ENCODE measurements at regions not wholly inside any gene's neighbourhood (a gene's known extent, or its start where the extent isn't known, plus 50 kb on each side); places are given as distances from the start of the nearest gene placed in this dataset.

- no peak for TF ChIP-seq ZNF140 (CRISPR knock-in tag; IDR thresholded peaks at IDR 0.05)
- no peak for TF ChIP-seq VEZF1 (CRISPR knock-in tag; IDR thresholded peaks at IDR 0.05)
- TF ChIP-seq CCAR2 (IDR thresholded peaks at IDR 0.05; ENCODE audit: low read depth, low read length) = no peak
- TF ChIP-seq MCM7 (IDR thresholded peaks at IDR 0.05) = no peak
- TF ChIP-seq, protein P1, sequence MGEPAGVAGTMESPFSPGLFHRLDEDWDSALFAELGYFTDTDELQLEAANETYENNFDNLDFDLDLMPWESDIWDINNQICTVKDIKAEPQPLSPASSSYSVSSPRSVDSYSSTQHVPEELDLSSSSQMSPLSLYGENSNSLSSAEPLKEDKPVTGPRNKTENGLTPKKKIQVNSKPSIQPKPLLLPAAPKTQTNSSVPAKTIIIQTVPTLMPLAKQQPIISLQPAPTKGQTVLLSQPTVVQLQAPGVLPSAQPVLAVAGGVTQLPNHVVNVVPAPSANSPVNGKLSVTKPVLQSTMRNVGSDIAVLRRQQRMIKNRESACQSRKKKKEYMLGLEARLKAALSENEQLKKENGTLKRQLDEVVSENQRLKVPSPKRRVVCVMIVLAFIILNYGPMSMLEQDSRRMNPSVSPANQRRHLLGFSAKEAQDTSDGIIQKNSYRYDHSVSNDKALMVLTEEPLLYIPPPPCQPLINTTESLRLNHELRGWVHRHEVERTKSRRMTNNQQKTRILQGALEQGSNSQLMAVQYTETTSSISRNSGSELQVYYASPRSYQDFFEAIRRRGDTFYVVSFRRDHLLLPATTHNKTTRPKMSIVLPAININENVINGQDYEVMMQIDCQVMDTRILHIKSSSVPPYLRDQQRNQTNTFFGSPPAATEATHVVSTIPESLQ (CRISPR knock-in tag; IDR thresholded peaks at IDR 0.05) = no peak
- TF ChIP-seq, protein P2, sequence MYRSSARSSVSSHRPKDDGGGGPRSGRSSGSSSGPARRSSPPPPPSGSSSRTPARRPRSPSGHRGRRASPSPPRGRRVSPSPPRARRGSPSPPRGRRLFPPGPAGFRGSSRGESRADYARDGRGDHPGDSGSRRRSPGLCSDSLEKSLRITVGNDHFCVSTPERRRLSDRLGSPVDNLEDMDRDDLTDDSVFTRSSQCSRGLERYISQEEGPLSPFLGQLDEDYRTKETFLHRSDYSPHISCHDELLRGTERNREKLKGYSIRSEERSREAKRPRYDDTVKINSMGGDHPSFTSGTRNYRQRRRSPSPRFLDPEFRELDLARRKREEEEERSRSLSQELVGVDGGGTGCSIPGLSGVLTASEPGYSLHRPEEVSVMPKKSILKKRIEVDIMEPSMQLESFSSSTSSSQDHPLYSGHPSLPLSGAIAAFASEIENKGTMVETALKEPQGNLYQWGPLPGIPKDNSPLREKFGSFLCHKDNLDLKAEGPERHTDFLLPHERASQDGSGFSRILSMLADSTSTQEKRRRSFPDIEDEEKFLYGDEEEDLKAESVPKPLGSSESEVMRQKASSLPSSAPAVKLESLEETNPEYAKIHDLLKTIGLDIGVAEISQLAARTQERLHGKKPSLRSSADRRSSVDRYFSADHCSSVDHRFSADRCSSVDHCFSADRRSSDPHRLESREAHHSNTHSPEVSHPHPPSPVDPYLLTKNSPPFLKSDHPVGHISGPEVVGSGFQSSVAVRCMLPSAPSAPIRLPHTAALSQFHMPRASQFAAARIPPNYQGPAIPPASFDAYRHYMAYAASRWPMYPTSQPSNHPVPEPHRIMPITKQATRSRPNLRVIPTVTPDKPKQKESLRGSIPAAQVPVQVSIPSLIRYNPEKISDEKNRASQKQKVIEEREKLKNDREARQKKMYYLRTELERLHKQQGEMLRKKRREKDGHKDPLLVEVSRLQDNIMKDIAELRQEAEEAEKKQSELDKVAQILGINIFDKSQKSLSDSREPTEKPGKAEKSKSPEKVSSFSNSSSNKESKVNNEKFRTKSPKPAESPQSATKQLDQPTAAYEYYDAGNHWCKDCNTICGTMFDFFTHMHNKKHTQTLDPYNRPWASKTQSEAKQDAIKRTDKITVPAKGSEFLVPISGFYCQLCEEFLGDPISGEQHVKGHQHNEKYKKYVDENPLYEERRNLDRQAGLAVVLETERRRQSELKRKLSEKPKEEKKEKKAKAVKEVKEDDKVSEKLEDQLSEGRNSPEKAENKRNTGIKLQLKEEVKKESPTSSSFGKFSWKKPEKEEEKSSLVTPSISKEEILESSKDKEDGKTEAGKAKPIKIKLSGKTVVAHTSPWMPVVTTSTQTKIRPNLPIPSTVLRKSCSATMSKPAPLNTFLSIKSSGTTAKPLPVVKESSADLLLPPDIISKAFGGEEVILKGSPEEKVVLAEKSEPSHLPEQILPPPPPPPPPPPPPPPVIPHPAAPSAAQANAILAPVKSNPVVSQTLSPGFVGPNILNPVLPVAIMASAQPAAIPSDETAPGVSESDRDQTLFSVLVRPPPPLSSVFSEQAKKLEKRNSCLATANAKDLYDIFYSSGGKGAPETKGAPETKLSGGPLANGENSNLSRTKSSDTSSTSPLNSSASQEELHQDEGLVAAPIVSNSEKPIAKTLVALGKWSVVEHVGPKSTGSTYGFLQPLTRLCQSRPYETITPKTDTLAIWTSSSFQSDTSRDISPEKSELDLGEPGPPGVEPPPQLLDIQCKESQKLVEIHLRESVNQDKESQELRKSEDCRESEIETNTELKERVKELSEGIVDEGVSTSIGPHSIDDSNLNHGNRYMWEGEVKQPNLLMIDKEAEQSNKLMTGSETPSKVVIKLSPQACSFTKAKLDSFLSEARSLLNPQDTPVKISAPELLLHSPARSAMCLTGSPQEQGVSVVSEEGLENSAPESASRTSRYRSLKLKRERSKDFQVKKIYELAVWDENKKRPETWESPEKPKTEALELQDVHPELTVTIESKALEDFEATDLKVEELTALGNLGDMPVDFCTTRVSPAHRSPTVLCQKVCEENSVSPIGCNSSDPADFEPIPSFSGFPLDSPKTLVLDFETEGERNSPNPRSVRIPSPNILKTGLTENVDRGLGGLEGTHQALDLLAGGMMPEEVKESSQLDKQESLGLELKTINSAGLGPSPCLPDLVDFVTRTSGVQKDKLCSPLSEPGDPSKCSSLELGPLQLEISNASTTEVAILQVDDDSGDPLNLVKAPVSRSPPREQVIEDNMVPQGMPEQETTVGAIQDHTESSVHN (IDR thresholded peaks at IDR 0.05; ENCODE audit: borderline replicate concordance in 1 of 2, low read depth in 1 of 2) = no peak
Observed at GRCh38 chr7:15866753-15867152, 180.3 kb upstream of the MEOX2 start (continued).
